ENCODE measurements at regions not wholly inside any gene's neighbourhood (a gene's known extent, or its start where the extent isn't known, plus 50 kb on each side); places are given as distances from the start of the nearest gene placed in this dataset.
"Not testable (repeated sequence)": the region's sequence is repeated elsewhere in the genome, so short reads cannot be mapped to it uniquely, and the experiment has no call there.

DNA sequence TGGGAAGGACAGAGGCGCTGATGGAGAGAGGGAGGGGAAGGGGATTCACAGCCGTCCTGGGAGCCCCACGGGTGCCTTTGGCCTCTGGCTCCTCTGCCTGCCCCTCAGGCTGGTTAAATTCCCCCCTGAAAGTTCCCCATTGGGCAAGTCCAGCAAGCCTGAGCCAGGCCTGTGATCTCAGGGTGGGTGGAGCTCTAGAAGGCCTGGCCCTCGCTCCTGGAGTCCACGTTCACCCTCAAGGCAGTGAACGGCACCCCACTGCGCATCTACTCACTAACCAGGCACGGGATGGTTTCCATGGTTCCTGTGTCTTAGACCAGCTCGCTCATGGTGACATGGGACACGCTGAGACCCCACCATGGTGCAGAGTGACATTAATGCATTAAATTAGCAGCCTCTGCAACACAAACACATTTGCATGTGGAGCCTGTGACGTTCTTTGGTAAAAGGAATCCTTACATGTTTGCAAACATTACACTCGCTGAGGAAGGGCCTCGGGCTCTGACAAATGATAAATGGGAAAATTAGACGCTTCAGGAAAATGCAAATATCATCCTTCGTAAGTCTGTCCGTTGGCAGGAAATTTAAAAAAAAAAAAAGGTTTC is 452.7 kb downstream of the PREX1 start:
- H3K27me3 ChIP-seq, result no peaks in the 10 kb centered on the region
- H3K36me3 ChIP-seq, result no peaks in the 10 kb centered on the region
- H3K4me3 ChIP-seq, result no peak overlapping the region
- no peak overlapping the region for H3K27ac ChIP-seq
- no peaks in the 10 kb centered on the region for H3K9me3 ChIP-seq (ENCODE audit: low read depth)
- TF ChIP-seq, protein P1, sequence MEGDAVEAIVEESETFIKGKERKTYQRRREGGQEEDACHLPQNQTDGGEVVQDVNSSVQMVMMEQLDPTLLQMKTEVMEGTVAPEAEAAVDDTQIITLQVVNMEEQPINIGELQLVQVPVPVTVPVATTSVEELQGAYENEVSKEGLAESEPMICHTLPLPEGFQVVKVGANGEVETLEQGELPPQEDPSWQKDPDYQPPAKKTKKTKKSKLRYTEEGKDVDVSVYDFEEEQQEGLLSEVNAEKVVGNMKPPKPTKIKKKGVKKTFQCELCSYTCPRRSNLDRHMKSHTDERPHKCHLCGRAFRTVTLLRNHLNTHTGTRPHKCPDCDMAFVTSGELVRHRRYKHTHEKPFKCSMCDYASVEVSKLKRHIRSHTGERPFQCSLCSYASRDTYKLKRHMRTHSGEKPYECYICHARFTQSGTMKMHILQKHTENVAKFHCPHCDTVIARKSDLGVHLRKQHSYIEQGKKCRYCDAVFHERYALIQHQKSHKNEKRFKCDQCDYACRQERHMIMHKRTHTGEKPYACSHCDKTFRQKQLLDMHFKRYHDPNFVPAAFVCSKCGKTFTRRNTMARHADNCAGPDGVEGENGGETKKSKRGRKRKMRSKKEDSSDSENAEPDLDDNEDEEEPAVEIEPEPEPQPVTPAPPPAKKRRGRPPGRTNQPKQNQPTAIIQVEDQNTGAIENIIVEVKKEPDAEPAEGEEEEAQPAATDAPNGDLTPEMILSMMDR (IDR thresholded peaks at IDR 0.05; ENCODE audit: low read depth, low read length), result no peak
- DNase-seq (ENCODE audit: low read depth in 1 of 2, low spot score in 1 of 2), result no peak
- no peaks in the 10 kb centered on the region for H3K4me1 ChIP-seq (ENCODE audit: low read depth)

DNA sequence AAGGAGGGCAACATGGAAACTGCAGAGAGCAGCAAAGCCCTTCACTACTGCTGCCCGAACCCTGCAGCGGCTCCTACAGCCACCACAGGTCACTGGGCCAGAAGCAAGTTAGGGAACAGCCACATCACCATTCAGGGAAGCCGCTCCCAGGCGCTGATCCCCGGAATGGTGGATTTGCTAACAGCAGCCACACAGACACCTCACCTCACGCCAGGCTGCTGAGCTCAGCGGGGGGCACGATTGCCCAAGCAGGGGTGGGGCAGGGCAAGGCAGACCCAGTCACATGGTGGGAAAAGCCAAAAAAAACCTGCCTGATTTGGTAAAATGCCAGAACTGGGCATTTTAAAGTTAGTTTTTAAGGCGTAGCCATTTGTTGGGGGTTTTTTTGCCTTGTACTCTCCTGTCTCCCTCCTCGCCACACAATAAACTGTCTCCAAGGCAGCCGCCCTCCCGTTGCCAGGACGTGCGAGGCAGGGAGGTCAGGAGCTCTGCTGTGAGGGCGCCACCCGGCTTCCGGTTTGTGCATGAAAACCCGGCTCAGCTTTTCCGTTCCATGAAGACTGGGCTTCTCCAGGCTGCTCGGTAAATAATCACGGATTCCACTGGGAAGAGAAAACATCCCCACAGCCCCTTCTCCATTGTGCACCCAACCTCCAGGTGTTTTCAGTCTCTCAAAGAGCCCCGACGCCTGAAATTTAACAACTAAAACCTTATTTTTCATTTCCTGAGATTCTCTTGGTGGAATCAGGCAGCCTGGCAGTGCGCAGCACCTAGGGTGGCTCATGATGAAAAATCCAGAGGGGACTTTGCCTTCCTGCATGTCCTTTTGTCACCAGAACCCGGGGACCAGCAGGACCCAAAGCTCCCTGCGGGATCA is 453.5 kb downstream of the PREX1 start:
- not testable (repeated sequence) for H3K36me3 ChIP-seq; H3K27ac ChIP-seq; H3K9me3 ChIP-seq (ENCODE audit: low read depth); H3K27me3 ChIP-seq; H3K4me3 ChIP-seq; H3K4me1 ChIP-seq (ENCODE audit: low read depth)
- TF ChIP-seq, protein P1 (IDR thresholded peaks at IDR 0.05; ENCODE audit: low read depth, low read length), result peak; percentile 21
- DNase-seq (ENCODE audit: low read depth in 1 of 2, low spot score in 1 of 2), result peak in 1 of 2 donors; percentile 46

DNA sequence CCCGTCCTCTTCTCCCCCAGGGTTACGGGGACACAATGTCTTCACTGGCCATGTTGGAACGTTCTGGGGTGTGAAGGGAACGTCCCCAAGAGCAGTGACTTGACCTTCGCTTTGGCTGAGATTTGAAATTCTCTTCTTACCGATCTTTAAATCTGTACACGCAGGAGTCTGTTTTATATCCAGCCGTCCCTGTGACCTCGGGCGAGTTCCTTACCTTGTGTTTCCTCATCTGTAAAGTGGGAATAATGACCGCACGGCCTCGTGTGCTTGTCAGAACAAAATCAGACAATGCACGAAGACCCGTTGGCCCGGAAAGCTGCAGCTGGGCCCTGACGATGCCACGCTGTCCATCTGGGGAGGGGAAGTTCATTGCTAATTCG is 454.3 kb downstream of the PREX1 start:
- DNase-seq (ENCODE audit: low read depth in 1 of 2, low spot score in 1 of 2), result no peak
- Histone ChIP-seq H3K9me3 (ENCODE audit: low read depth) (no peaks in the 10 kb centered on the region), H3K36me3 (no peaks in the 10 kb centered on the region), H3K27me3 (no peaks in the 10 kb centered on the region), H3K4me1 (ENCODE audit: low read depth) (no peaks in the 10 kb centered on the region), H3K4me3 (no peak overlapping the region), H3K27ac (no peak overlapping the region)
- TF ChIP-seq, protein P1 (IDR thresholded peaks at IDR 0.05; ENCODE audit: low read depth, low read length), result no peak

DNA sequence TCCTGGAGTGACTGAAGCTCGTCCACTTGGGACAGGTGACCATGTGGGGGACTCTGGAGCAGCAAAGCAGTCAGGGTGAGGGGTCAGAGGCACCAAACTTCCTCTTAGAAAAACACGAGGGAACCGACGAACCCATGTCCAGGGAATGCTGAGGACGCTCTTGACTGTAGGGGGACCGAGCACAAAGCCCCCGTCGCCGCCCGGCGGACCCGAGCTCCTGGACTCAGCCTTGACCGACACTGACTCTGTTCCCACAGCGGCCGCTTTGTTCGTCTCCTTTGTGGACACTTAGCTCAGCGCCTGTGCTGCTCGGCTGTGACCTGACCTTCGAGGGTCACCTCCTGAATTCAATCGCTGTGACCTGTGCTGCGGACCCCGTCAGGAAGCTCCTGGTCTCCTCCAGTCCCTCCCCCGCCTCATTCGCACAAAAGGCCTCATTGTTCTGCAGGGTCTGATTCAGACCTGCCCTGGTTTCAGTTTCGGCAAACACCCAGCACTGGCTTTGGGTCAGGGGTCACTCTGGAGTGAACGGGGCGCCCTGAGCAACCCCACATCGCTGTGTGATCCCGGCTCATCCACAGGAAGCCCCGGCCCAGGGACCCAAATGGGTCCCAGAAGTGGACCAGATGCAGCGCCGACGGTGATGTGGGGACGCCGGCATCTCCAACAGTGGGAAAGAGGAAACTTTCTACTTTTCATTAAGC is 454.8 kb downstream of the PREX1 start:
- H3K4me1 ChIP-seq (ENCODE audit: low read depth); H3K27ac ChIP-seq; H3K4me3 ChIP-seq; H3K9me3 ChIP-seq (ENCODE audit: low read depth); H3K36me3 ChIP-seq; H3K27me3 ChIP-seq; DNase-seq (ENCODE audit: low read depth in 1 of 2, low spot score in 1 of 2): not testable (repeated sequence)

DNA sequence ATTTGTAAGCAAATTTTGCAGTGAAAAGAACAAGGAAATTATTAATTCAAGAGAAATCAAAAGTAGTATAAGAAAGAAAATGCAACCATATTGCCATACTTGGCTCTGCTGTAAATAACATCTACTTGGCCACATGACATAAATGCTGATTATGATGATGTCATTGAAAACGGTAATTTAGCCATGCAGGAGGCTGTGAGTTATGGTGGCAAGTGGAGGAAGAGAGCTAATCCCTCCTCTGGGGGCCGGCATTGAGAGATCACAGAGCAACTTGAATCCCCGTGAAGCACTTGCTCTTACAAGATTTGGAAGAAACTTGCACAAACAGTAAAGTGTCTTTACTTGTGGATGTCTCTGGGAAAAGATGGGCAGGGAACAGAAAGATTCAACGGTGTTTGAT is 456.6 kb downstream of the PREX1 start:
- DNase-seq (ENCODE audit: low read depth in 1 of 2, low spot score in 1 of 2), result no peak
- Histone ChIP-seq H3K4me3 (no peak overlapping the region), H3K9me3 (ENCODE audit: low read depth) (no peaks in the 10 kb centered on the region), H3K27me3 (no peaks in the 10 kb centered on the region), H3K4me1 (ENCODE audit: low read depth) (no peaks in the 10 kb centered on the region), H3K27ac (no peak overlapping the region), H3K36me3 (no peaks in the 10 kb centered on the region)
- TF ChIP-seq, protein P1 (IDR thresholded peaks at IDR 0.05; ENCODE audit: low read depth, low read length), result no peak

DNA sequence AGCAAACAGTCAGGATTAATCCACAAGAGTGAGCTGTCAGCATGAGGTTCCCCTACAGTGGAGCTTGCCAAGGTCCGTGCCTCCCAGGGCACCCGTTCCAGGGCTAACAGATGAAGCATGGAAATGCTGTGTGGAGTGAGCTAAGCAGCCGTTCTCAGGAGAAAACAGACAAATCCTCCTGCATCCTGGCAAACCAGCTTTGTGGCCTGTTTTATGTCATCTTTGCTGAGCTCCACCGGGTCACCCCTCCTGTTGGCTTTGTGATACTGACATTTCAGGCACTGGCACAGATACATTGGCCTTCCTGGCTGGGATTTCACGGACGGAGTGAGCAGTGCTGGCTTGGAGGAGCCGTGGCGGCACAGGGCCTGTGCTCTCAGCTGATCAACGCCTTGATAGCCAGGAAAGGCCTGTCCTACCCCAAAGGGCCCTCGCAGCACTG is 459.2 kb downstream of the PREX1 start:
- H3K4me1 ChIP-seq (ENCODE audit: low read depth); H3K27me3 ChIP-seq; H3K4me3 ChIP-seq; H3K27ac ChIP-seq; H3K9me3 ChIP-seq (ENCODE audit: low read depth); H3K36me3 ChIP-seq: not testable (repeated sequence)
- peak in 1 of 2 donors; percentile 19 for DNase-seq (ENCODE audit: low read depth in 1 of 2, low spot score in 1 of 2)

DNA sequence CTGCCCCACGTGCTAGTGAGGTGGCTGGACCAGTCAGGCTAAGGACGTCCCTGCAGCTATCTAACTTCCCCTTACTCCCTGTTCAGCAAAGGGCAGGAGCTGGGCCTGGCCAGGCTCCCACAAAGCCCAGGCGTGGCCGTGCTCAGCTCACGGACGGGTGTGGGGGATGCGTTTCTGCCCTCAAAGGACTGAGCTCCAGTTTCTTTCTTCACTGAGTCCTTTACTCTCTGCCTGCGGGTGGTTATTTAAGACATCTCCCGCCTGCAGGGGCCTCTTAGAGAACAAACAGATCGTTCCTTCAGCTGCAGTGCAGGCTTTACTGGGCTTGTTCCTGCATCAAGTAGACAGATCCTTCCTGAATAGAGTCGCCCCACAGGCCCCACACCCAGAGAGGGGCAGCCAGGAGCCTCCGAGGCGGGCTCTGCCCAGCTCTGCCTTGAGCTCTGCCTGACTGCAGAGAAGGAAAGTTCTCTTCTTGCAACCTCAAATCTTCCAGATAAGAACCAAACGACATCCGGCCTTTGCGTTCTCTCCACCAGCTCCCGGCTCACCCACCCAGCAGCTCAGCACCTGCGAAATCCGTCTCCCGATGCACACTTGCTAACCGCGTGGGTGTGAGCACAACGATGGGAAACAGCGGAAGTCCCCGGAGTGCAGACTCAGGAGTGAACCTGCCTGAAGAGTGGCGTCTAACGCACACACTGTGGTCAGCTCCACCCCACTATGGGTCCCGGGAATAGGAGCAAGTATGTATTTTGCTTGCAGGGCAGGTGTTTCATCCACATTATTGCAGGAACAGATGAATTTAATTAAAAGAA is 460.0 kb downstream of the PREX1 start:
- not testable (repeated sequence) for H3K9me3 ChIP-seq (ENCODE audit: low read depth); H3K27me3 ChIP-seq; H3K4me1 ChIP-seq (ENCODE audit: low read depth); H3K4me3 ChIP-seq; DNase-seq (ENCODE audit: low read depth in 1 of 2, low spot score in 1 of 2); H3K36me3 ChIP-seq; H3K27ac ChIP-seq
